ENCODE measurements at regions not wholly inside any gene's neighbourhood (a gene's known extent, or its start where the extent isn't known, plus 50 kb on each side); places are given as distances from the start of the nearest gene placed in this dataset.

DNA sequence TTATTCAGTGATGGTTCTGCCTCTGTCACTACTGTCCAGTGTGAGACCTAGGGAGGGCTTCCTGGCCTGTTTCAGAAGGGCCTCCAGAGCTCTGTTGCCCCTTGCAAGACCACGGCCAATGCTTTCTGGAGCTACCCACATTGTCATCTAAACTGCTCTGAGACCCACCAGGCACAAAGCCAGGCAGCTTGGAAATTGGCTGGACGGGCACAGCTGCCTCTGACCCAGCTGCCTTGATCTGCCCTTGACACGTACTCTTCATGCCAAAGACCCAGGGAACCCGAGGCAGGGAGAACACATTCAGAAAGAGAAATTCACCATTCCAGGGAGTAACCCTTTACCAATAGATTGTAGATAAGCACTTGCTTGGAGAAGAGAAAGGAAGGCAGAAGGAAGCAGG, 183.7 kb upstream of the SIX2 start:
- TF ChIP-seq, protein P1, sequence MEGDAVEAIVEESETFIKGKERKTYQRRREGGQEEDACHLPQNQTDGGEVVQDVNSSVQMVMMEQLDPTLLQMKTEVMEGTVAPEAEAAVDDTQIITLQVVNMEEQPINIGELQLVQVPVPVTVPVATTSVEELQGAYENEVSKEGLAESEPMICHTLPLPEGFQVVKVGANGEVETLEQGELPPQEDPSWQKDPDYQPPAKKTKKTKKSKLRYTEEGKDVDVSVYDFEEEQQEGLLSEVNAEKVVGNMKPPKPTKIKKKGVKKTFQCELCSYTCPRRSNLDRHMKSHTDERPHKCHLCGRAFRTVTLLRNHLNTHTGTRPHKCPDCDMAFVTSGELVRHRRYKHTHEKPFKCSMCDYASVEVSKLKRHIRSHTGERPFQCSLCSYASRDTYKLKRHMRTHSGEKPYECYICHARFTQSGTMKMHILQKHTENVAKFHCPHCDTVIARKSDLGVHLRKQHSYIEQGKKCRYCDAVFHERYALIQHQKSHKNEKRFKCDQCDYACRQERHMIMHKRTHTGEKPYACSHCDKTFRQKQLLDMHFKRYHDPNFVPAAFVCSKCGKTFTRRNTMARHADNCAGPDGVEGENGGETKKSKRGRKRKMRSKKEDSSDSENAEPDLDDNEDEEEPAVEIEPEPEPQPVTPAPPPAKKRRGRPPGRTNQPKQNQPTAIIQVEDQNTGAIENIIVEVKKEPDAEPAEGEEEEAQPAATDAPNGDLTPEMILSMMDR (IDR thresholded peaks at IDR 0.05; ENCODE audit: low read depth, low read length): no peak

DNA sequence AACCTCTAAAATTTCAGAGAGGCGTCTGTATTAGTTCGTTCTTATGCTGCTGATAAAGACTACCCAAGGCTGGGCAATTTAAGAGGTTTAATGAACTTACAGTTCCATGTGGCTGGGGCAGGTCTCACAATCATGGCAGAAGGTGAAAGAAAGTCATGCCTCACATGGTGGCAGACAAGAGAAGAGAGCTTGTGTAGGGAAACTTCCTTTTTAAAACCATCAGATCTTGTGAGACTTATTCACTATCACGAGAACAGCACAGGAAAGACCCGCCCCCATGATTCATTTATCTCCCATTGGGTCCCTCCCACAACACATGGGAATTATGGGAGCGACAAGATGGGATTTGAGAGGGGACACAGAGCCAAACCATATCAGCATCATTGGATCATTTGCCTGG, 183.2 kb upstream of the SIX2 start:
- H3K4me3 ChIP-seq (ENCODE audit: low read depth, low read length): no peak overlapping the region

More for the DNA sequence above, 183.7 kb upstream of the SIX2 start:
- no peak overlapping the region for H3K4me3 ChIP-seq (ENCODE audit: low read depth, low read length)

DNA sequence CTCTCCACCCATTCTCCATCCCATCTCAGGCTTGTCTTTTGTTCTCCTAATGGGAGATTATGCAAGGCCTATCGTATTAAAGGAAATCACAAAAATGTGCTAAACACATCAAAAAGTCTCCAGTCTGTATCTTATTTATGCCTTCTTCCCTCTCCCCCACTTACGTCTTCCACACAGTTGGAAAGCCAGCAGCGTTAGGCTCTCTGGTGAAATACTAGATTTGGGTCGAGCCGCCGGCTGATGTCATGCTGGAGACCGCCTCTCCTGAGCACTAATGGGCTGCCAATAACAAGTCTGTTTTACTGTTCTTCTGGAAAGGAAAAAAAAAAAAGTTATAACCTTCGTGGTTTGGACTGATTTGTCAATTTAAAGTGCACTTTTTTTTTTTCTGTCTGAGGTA, 182.7 kb upstream of the SIX2 start:
- H3K4me3 ChIP-seq (ENCODE audit: low read depth, low read length): no peak overlapping the region
- TF ChIP-seq, protein P1 (IDR thresholded peaks at IDR 0.05; ENCODE audit: low read depth, low read length): no peak

More for the DNA sequence above, 183.2 kb upstream of the SIX2 start:
- TF ChIP-seq, protein P1 (IDR thresholded peaks at IDR 0.05; ENCODE audit: low read depth, low read length): no peak

DNA sequence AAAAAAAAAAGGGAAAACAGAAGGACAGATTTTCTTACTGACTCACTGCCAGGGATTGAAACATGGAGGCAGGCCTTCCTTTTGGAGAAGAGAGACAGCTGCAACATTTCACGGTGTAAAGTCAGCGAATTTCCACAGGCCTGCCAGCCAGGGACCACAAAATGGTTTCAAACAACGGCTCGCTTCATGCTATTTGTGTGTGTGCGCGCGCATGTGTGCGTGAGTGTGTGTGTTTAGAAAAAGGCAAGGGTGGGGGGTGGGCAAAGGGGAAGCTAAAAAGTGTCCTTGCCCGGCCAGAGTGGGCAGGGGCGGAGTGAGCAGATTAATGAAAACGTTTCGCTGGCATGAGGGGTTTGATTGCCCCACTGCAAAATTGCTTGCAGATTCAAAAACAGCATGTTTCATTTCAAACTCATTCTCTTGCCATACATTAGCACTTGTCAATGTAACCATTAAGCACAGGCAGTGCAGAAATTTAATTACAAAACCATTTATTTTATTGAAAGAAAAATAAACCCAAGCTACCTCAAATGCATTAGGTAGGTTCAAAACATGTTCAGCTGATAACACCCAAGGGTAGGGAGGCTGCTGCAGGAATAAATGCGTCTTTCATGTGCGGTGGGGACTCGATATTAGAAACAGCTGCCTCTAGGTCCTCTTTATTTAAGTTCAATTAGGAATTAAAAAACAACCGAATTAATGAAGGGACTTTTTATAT, 182.1 kb upstream of the SIX2 start:
- TF ChIP-seq, protein P1 (IDR thresholded peaks at IDR 0.05; ENCODE audit: low read depth, low read length): no peak

DNA sequence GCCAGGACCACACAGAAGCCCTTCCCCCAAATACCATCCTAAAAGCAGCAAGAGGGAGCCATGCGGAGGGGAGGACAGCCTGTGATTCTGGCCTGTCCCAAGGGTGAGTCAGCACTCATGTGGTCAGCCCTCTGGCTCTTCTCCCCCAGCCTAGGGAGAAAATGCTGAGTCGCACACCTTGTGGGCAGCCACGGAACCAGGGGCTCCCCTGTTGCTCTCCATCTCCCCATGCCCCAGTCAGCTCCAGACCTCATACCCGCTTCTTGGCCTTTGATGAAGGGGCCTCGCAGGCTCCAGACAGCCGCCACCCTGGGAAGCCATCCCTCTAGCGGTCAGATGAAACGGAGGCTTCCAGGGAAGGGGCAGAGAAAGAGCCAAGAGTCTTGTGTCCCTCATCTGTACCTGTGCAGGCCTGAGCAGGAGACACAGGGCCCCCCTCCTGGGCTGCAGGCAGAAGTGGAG, 181.3 kb upstream of the SIX2 start:
- TF ChIP-seq, protein P1 (IDR thresholded peaks at IDR 0.05; ENCODE audit: low read depth, low read length): no peak
- no peak overlapping the region for H3K4me3 ChIP-seq (ENCODE audit: low read depth, low read length)

More for the DNA sequence above, 182.1 kb upstream of the SIX2 start:
- no peak overlapping the region for H3K4me3 ChIP-seq (ENCODE audit: low read depth, low read length)

DNA sequence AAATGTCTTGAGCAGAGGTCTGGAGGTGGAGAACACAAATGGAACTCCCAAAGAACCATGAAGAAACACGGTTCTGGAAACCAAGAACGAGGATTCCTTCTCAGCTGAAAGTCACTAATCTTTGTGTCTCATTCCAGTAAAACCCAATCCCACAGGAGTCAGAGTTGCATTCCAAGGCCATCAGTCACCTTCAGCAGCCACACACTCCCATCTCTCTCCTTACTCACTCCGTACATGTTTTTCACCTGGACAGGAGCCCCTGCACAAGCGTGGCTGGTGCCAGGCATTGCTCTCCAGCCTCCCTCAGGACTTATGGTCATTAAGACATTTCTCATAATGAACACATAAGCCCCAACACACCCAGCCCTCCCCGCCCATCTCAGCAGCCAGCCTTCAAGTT, 175.4 kb upstream of the SIX2 start:
- TF ChIP-seq, protein P1 (IDR thresholded peaks at IDR 0.05; ENCODE audit: low read depth, low read length): no peak
- H3K4me3 ChIP-seq (ENCODE audit: low read depth, low read length): no peak overlapping the region

DNA sequence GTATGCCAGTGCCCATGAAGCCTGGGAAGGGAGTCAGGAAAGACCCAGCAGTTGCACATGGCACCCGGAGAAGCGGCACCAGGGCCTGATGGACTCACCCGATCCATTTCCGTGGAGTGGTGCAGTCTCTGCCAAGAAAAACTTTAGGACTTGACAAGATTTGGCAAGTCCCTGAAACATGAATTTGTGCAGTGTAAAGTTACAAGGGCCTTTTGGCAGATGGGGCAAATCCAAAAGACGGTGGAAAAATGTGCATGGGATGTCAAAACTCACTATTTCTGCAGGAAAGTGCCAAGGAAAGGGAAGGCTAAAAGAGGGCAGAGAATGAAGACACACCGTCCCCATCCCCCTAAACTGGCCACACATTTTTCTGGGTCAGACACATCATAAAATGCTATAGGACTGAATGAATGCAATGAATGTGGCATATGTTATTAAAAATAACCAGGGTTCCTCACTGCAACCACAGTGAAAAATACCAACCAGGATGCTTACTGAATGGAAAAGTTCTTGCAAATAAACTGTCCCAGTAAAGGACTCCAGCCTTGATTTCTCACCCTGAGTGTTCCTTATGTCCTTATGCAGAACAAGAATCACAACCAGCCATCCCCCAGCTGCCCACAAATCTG, 173.5 kb upstream of the SIX2 start:
- TF ChIP-seq, protein P1 (IDR thresholded peaks at IDR 0.05; ENCODE audit: low read depth, low read length): no peak
- H3K4me3 ChIP-seq (ENCODE audit: low read depth, low read length): no peak overlapping the region
